GM13976 (cell line): ENCODE measurements at regions not wholly inside any gene's neighbourhood (a gene's known extent, or its start where the extent isn't known, plus 50 kb on each side); places are given as distances from the start of the nearest gene placed in this dataset.
"Not testable (repeated sequence)": the region's sequence is repeated elsewhere in the genome, so short reads cannot be mapped to it uniquely, and the experiment has no call there.

ENCODE experiments used
- DNase-seq: peaks from one replicate; pipeline ENCODE4 v3.0.0; 2012; ENCODE audit warnings: low spot score
- in situ Hi-C: fragments of 300-500 bp; cut with MboI; formaldehyde crosslinking; loops from one replicate; pipeline ENCODE4 v1.12.0; 2022; ENCODE audit warnings: low sequenced_read_pairs, mixed read lengths, inconsistent platforms; ENCODE audit not compliant: unreplicated experiment
- TF ChIP-seq, protein P1 (sequence below): IDR thresholded peaks from 2 replicates; pipeline ENCODE4 v1.5.1; 2012; ENCODE audit warnings: borderline replicate concordance, mild to moderate bottlenecking; ENCODE audit not compliant: insufficient read depth; ENCODE audit errors: extremely low read depth, missing control alignments, control extremely low read depth

DNA sequence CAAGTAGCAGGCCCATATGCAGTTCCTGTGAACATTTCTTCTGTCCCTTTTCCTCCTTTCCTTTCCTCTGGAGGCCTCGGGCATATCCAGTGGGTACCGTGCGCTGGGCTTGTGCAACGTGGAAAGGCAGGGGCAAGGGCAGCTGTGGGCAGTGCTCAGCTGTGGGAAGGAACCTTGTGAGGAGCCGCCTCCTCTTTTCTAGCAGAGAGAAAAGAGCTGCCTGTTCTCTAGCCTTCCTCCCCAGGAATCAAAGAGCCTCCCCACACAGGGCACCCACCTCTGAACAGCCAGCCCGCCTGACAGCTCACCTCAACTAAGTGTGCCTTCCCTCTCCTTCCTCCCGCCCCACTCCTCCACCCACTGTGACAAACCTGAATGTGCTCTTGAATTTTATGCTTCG, 143.3 kb upstream of the HDDC2 start:
- DNase-seq: no peak
- in situ Hi-C loops: no loop called here
- TF ChIP-seq, protein P1, sequence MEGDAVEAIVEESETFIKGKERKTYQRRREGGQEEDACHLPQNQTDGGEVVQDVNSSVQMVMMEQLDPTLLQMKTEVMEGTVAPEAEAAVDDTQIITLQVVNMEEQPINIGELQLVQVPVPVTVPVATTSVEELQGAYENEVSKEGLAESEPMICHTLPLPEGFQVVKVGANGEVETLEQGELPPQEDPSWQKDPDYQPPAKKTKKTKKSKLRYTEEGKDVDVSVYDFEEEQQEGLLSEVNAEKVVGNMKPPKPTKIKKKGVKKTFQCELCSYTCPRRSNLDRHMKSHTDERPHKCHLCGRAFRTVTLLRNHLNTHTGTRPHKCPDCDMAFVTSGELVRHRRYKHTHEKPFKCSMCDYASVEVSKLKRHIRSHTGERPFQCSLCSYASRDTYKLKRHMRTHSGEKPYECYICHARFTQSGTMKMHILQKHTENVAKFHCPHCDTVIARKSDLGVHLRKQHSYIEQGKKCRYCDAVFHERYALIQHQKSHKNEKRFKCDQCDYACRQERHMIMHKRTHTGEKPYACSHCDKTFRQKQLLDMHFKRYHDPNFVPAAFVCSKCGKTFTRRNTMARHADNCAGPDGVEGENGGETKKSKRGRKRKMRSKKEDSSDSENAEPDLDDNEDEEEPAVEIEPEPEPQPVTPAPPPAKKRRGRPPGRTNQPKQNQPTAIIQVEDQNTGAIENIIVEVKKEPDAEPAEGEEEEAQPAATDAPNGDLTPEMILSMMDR: no peak

DNA sequence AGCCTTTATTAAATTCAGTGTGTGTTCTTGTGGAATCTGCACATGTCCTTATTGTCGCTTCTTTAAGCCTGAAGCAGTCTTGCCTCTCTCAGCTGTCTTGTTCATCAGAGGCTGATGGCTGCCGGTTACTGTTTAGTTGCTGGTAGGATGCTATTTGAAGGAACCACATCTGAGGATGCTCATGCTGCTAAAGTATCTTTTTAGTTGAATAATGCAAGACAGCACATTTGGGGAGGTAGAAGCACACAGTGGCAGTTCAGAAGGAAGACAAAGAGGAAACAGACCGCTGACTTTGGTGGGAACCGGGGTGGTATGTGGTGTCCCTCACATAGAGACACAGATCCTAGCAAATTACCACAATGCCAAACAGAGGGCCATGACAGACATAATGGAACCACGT, 144.2 kb upstream of the HDDC2 start:
- no peak for DNase-seq
- in situ Hi-C loops: no loop called here
- TF ChIP-seq, protein P1: no peak

GRCh38 chr6:125451750-125452149, 150.0 kb upstream of the HDDC2 start:
- TF ChIP-seq, protein P1: no peak
- DNase-seq: no peak
- in situ Hi-C loops: no loop called here

- in situ Hi-C loops: no loop called here
- TF ChIP-seq, protein P1: no peak
- no peak for DNase-seq
Measured at GRCh38 chr6:125453516-125453915, 151.7 kb upstream of the HDDC2 start.

GRCh38 chr6:125454351-125454750, 152.6 kb upstream of the HDDC2 start:
- TF ChIP-seq, protein P1: no peak
- in situ Hi-C loops: no loop called here

DNA sequence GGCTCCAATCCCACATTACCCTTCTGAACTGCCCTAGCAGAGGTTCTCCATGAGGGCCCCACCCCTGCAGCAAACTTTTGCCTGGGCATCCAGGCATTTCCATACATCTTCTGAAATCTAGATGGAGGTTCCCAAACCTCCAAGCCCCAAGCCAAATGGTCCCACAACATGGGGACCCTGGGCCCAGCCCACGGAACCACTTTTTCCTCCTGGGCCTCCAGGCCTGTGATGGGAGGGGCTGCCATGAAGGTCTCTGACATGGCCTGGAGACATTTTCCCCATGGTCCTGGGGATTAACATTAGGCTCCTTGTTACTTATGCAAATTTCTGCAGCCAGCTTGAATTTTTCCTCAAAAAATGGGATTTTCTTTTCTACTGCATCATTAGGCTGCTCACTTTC, 156.7 kb upstream of the HDDC2 start:
- in situ Hi-C loops: not testable (repeated sequence)

More at GRCh38 chr6:125454351-125454750, 152.6 kb upstream of the HDDC2 start:
- DNase-seq: no peak

DNA sequence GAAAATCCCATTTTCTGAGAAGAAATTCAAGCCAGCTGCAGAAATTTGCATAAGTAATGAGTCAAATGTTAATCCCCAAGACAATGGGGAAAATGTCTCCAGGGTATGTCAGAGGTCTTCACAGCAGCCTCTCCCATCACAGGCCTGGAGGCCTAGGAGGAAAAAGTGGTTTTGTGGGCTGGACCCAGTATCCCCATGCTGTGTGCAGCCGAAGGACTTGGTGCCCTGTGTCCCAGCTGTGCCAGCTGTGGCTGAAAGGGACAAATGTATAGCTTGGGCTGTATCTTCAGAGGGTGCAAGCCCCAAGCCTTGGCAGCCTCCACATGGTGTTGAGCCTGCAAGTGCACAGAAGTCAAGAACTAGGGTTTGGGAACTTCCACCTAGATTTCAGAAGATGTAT, 163.6 kb upstream of the HDDC2 start:
- DNase-seq, in situ Hi-C loops: not testable (repeated sequence)

More for the DNA sequence above, 156.7 kb upstream of the HDDC2 start:
- DNase-seq: not testable (repeated sequence)

GRCh38 chr6:125469915-125470314, 168.1 kb upstream of the HDDC2 start:
- TF ChIP-seq, protein P1: no peak
- in situ Hi-C loops: no loop called here
- no peak for DNase-seq
